Astrocyte (in vitro differentiated cells and primary cell): ENCODE measurements at regions not wholly inside any gene's neighbourhood (a gene's known extent, or its start where the extent isn't known, plus 50 kb on each side); places are given as distances from the start of the nearest gene placed in this dataset.

ENCODE experiments used
- DNase-seq: peaks from one replicate; pipeline ENCODE4 v3.0.0-alpha.2; 2010; ENCODE audit warnings: low read depth
- FAIRE-seq: peaks from 2 replicates; lab custom pipeline; 2011; peaks lifted over from hg19 to GRCh38; lab: Jason Lieb, UNC
- H2AFZ ChIP-seq: 2 replicates; pipeline ENCODE4 v1.6.0; 2012; ENCODE audit warnings: low read depth, low read length, inconsistent platforms
- H3K27ac ChIP-seq: 2 replicates; pipeline ENCODE4 v1.5.1; 2011; ENCODE audit warnings: low read depth, low read length, inconsistent platforms
- H3K27me3 ChIP-seq: 2 replicates; pipeline ENCODE4 v1.6.0; 2011; ENCODE audit warnings: low read length, inconsistent platforms; ENCODE audit not compliant: insufficient read depth
- H3K36me3 ChIP-seq: 2 replicates; pipeline ENCODE4 v1.5.1; 2011; ENCODE audit warnings: low read length, inconsistent platforms; ENCODE audit not compliant: insufficient read depth
- H3K4me1 ChIP-seq: 2 replicates; pipeline ENCODE4 v1.5.1; 2011; ENCODE audit warnings: low read length, inconsistent platforms; ENCODE audit not compliant: insufficient read depth
- H3K4me2 ChIP-seq: 2 replicates; pipeline ENCODE4 v1.6.0; 2012; ENCODE audit warnings: low read length, inconsistent platforms
- H3K4me3 ChIP-seq: 2 replicates; pipeline ENCODE4 v1.5.1; 2011; ENCODE audit warnings: low read depth, mild to moderate bottlenecking, low read length, inconsistent platforms; ENCODE audit not compliant: insufficient read depth
- H3K79me2 ChIP-seq: 2 replicates; pipeline ENCODE4 v1.6.0; 2012; ENCODE audit warnings: mild to moderate bottlenecking, low read length, inconsistent platforms; ENCODE audit not compliant: insufficient read depth
- H3K9ac ChIP-seq: 2 replicates; pipeline ENCODE4 v1.6.0; 2012; ENCODE audit warnings: mild to moderate bottlenecking, low read length, inconsistent platforms
- H3K9me3 ChIP-seq: 2 replicates; pipeline ENCODE4 v1.5.1; 2012; ENCODE audit warnings: low read depth, mild to moderate bottlenecking, low read length, inconsistent platforms; ENCODE audit not compliant: insufficient read depth
- H4K20me1 ChIP-seq: 2 replicates; pipeline ENCODE4 v1.6.0; 2012; ENCODE audit warnings: low read length, inconsistent platforms; ENCODE audit not compliant: insufficient read depth
- H3K27ac Mint-ChIP-seq: one replicate; pipeline ENCODE4 v1.8.0; 2021; ENCODE audit warnings: mild to moderate bottlenecking, mixed read lengths; ENCODE audit not compliant: unreplicated experiment
- H3K27me3 Mint-ChIP-seq: one replicate; pipeline ENCODE4 v1.8.0; 2021; ENCODE audit warnings: low read depth, mixed read lengths; ENCODE audit not compliant: unreplicated experiment
- H3K36me3 Mint-ChIP-seq: one replicate; pipeline ENCODE4 v1.8.0; 2021; ENCODE audit warnings: low read depth, mixed read lengths; ENCODE audit not compliant: unreplicated experiment
- H3K4me1 Mint-ChIP-seq: one replicate; pipeline ENCODE4 v1.8.0; 2021; ENCODE audit warnings: low read depth, mixed read lengths; ENCODE audit not compliant: unreplicated experiment
- H3K4me3 Mint-ChIP-seq: one replicate; pipeline ENCODE4 v1.8.0; 2021; ENCODE audit warnings: mild to moderate bottlenecking, moderate library complexity, mixed read lengths; ENCODE audit not compliant: unreplicated experiment
- H3K9me3 Mint-ChIP-seq: one replicate; pipeline ENCODE4 v1.8.0; 2021; ENCODE audit warnings: mild to moderate bottlenecking, mixed read lengths; ENCODE audit not compliant: unreplicated experiment
- EZH2 ChIP-seq: IDR thresholded peaks from 2 replicates; pipeline ENCODE4 v1.6.1; 2012; ENCODE audit warnings: mild to moderate bottlenecking, low read length, inconsistent platforms; ENCODE audit not compliant: insufficient read depth
- TF ChIP-seq, protein P1 (sequence below): IDR thresholded peaks from 2 replicates; pipeline ENCODE4 v1.5.1; 2011; ENCODE audit warnings: low read depth, mild to moderate bottlenecking, inconsistent platforms, low read length, moderate library complexity; ENCODE audit not compliant: insufficient read depth

DNA sequence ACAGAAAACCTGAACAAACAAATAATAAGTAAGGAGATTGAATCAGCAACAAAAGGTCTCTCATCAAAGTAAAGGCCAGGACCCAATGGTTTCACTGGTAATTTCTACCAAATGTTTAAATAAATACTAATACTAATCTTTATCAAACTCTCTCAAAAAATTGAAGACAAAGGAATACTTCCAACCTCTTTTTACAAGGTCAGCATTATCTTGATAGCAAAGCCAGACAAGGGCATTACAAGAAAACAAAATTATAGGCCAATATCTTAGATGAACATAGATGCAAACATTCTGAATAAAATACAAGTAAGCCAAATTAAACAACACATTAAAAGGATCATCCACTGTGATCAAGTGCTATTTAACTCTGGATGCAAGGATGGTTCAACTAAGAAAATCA lies 239.8 kb upstream of the TMEM72 start:
- Histone ChIP-seq H2AFZ (no peak overlapping the region), H3K9ac (no peak overlapping the region), H3K79me2 (no peaks in the 10 kb centered on the region), H3K9me3 (peaks cover 9% of the 10 kb centered on the region), H3K27ac (no peak overlapping the region), H3K4me3 (no peak overlapping the region), H3K4me2 (no peak overlapping the region), H3K27me3 (no peaks in the 10 kb centered on the region), H3K4me1 (no peaks in the 10 kb centered on the region), H4K20me1 (no peaks in the 10 kb centered on the region), H3K36me3 (no peaks in the 10 kb centered on the region)
- no peak for DNase-seq
- TF ChIP-seq, protein P1, sequence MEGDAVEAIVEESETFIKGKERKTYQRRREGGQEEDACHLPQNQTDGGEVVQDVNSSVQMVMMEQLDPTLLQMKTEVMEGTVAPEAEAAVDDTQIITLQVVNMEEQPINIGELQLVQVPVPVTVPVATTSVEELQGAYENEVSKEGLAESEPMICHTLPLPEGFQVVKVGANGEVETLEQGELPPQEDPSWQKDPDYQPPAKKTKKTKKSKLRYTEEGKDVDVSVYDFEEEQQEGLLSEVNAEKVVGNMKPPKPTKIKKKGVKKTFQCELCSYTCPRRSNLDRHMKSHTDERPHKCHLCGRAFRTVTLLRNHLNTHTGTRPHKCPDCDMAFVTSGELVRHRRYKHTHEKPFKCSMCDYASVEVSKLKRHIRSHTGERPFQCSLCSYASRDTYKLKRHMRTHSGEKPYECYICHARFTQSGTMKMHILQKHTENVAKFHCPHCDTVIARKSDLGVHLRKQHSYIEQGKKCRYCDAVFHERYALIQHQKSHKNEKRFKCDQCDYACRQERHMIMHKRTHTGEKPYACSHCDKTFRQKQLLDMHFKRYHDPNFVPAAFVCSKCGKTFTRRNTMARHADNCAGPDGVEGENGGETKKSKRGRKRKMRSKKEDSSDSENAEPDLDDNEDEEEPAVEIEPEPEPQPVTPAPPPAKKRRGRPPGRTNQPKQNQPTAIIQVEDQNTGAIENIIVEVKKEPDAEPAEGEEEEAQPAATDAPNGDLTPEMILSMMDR: no peak
- TF ChIP-seq EZH2: no peak
- Mint-ChIP-seq H3K4me1 (no peaks in the 10 kb centered on the region), H3K36me3 (no peaks in the 10 kb centered on the region), H3K4me3 (no peak overlapping the region), H3K27me3 (no peaks in the 10 kb centered on the region), H3K27ac (no peak overlapping the region), H3K9me3 (no peaks in the 10 kb centered on the region)
- no peak for FAIRE-seq

DNA sequence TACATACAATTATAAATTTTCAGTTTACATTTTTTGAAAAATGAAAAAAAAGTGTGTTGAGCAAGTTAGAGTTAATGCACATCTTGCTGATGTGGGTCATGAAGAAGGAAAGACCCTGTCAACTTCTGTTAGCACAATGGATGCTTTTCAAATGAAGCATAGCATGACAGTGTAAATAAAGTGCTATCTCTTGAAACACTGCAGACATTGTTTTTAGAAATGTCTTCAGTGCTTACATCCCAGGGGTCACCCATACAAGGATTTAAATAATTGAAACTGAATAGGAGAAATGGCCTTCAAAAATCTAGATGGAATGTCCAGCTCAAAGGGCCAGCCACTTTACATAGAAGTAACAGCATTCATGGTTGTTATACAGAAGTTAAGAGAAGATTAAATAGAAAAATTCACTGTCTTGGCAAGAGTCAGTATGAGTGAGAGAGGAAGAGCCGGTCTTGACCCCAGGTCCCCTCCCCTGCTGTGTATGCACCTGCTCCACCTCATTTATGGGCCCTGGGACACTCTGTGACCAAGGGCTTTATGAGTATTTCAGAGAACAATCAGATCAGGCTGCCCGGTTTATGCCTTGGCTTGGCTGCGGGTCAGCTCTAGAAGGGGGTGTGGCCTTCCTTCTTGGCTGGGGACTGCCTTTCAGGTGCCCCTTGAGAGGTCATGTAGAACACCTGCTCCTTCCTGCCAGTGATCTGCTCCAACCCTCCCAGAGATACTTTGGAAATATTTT lies 237.7 kb upstream of the TMEM72 start:
- FAIRE-seq: no peak
- DNase-seq: no peak
- H3K36me3 Mint-ChIP-seq: no peaks in the 10 kb centered on the region
- no peak overlapping the region for H3K27ac Mint-ChIP-seq
- no peaks in the 10 kb centered on the region for H3K27me3 ChIP-seq
- H3K36me3 ChIP-seq: no peaks in the 10 kb centered on the region
- no peak overlapping the region for H3K4me2 ChIP-seq
- H3K27me3 Mint-ChIP-seq: no peaks in the 10 kb centered on the region
- H4K20me1 ChIP-seq: no peaks in the 10 kb centered on the region
- TF ChIP-seq, protein P1: no peak
- no peak for TF ChIP-seq EZH2
- no peak overlapping the region for H3K4me3 ChIP-seq
- no peaks in the 10 kb centered on the region for H3K9me3 ChIP-seq
- H3K9ac ChIP-seq: no peak overlapping the region
- no peaks in the 10 kb centered on the region for H3K9me3 Mint-ChIP-seq
- no peak overlapping the region for H2AFZ ChIP-seq
- no peaks in the 10 kb centered on the region for H3K4me1 Mint-ChIP-seq
- no peaks in the 10 kb centered on the region for H3K4me1 ChIP-seq
- H3K4me3 Mint-ChIP-seq: no peak overlapping the region
- no peak overlapping the region for H3K27ac ChIP-seq
- no peaks in the 10 kb centered on the region for H3K79me2 ChIP-seq
